Prostate gland (tissue), 2 donors: ENCODE measurements at regions not wholly inside any gene's neighbourhood (a gene's known extent, or its start where the extent isn't known, plus 50 kb on each side); places are given as distances from the start of the nearest gene placed in this dataset.

Source experiments
- CTCF ChIP-seq, 4 experiments: fragments of 200-600 bp in 2 of 4; fragments of 450-650 bp in 2 of 4; sonication (generic) in 2 of 4; IDR thresholded peaks; 1 replicate in 3 of 4; 2 replicates in 1 of 4; pipeline ENCODE4 v1.5.1; 2016 to 2019; ENCODE audit warnings: antibody characterized with exemption in 4 of 4, mild to moderate bottlenecking in 2 of 4, moderate library complexity in 2 of 4
- POLR2A ChIP-seq: fragments of 450-650 bp; IDR thresholded peaks from one replicate; pipeline ENCODE4 v1.6.1; 2016; ENCODE audit warnings: antibody characterized with exemption, mild to moderate bottlenecking

GRCh38 chr3:162666835-162667234 is 1170.2 kb downstream of the OTOL1 start:
- TF ChIP-seq CTCF (IDR thresholded peaks at IDR 0.05): no peak
- TF ChIP-seq POLR2A: no peak
